Mucosa of descending colon (tissue), 3 donors: ENCODE measurements at regions not wholly inside any gene's neighbourhood (a gene's known extent, or its start where the extent isn't known, plus 50 kb on each side); places are given as distances from the start of the nearest gene placed in this dataset.

ENCODE experiments used
- ATAC-seq: fragments of 200-7000 bp; cut with Tn5 transposase; one replicate; pipeline ENCODE4 v1.9.1; 2020; ENCODE audit warnings: mild to moderate bottlenecking, moderate library complexity
- DNase-seq, 3 donors: peaks; one replicate each; pipeline ENCODE4 v3.0.0-alpha.2; 2020
- H3K36me3 ChIP-seq: fragments of 200-600 bp; one replicate; pipeline ENCODE4 v1.8.0; 2021; ENCODE audit warnings: low read depth, mild to moderate bottlenecking
- H3K4me1 ChIP-seq: fragments of 200-600 bp; one replicate; pipeline ENCODE4 v1.8.0; 2021; ENCODE audit warnings: low read depth, mild to moderate bottlenecking
- H3K4me3 ChIP-seq: fragments of 200-600 bp; one replicate; pipeline ENCODE4 v1.8.0; 2021; ENCODE audit warnings: mild to moderate bottlenecking
- H3K9me3 ChIP-seq: fragments of 200-600 bp; one replicate; pipeline ENCODE4 v1.8.0; 2021; ENCODE audit warnings: mild to moderate bottlenecking
- intact Hi-C, 2 donors: fragments of 100-400 bp; cut with DNase I in 1 of 2; cut with micrococcal nuclease in 1 of 2; formaldehyde crosslinking; loops; one replicate each; pipeline versions ENCODE4 v1.11.0 to v1.11.1; 2022; cut with DNase I, micrococcal nuclease
- TF ChIP-seq, protein P1 (sequence below): fragments of 200-600 bp; IDR thresholded peaks from one replicate; pipeline ENCODE4 v1.8.0; 2022; ENCODE audit warnings: antibody characterized with exemption, mild to moderate bottlenecking
- donor health status: DM: no; HTN: no; CAD: no; lungs with moderate emphysema.
- donor health status: DM: no; HTN: no; CAD: no.
- donor health status: DM: no; HTN: yes; CAD: no.

DNA sequence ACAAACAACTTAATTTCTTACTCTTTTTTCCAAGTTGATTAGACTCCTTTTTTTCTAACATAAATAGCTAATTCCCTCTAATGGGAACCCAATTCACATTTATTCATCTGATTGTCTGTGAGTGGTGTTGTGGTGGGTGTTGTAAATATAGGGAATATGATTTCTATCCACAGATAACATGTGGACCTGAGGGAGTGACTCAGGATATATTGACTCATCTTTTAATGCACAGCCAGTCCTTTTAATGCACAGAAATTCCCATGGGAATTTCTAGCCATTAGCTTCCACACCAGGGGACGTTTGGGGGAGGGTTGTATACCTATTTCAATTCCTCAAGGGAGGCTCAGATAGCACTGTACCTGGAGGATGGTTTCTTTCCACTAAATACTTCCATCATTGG lies 1339.6 kb upstream of the LRRTM1 start:
- Histone ChIP-seq H3K9me3 (peaks cover 10% of the 10 kb centered on the region), H3K4me3 (no peak overlapping the region), H3K36me3 (no peaks in the 10 kb centered on the region), H3K4me1 (no peaks in the 10 kb centered on the region)
- no peak for DNase-seq
- no peak for ATAC-seq
- intact Hi-C loops = no loop called here
- TF ChIP-seq, protein P1, sequence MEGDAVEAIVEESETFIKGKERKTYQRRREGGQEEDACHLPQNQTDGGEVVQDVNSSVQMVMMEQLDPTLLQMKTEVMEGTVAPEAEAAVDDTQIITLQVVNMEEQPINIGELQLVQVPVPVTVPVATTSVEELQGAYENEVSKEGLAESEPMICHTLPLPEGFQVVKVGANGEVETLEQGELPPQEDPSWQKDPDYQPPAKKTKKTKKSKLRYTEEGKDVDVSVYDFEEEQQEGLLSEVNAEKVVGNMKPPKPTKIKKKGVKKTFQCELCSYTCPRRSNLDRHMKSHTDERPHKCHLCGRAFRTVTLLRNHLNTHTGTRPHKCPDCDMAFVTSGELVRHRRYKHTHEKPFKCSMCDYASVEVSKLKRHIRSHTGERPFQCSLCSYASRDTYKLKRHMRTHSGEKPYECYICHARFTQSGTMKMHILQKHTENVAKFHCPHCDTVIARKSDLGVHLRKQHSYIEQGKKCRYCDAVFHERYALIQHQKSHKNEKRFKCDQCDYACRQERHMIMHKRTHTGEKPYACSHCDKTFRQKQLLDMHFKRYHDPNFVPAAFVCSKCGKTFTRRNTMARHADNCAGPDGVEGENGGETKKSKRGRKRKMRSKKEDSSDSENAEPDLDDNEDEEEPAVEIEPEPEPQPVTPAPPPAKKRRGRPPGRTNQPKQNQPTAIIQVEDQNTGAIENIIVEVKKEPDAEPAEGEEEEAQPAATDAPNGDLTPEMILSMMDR = no peak

DNA sequence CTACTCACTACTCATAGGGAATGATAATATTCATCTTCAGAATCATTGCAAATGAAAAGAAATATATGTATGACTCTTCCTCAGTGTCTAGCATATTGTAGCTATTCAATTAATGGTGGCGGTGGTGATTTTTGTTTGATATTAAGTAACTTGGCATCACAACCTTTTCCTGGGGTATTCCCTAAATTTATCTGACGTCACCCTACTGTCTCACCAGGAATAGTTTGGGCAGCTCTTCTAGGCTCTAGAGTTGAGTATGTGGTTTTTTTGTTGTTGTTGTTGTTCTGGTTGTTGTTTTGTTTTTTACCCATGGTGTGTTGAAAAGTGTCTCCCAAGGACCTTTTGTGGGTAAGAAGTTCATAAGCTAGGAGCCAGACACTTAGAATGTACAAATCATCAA lies 1320.3 kb upstream of the LRRTM1 start:
- H3K4me1 ChIP-seq = no peaks in the 10 kb centered on the region
- intact Hi-C loops = no loop called here
- TF ChIP-seq, protein P1 = no peak
- no peaks in the 10 kb centered on the region for H3K9me3 ChIP-seq
- no peaks in the 10 kb centered on the region for H3K36me3 ChIP-seq
- no peak for ATAC-seq
- no peak for DNase-seq
- no peak overlapping the region for H3K4me3 ChIP-seq

DNA sequence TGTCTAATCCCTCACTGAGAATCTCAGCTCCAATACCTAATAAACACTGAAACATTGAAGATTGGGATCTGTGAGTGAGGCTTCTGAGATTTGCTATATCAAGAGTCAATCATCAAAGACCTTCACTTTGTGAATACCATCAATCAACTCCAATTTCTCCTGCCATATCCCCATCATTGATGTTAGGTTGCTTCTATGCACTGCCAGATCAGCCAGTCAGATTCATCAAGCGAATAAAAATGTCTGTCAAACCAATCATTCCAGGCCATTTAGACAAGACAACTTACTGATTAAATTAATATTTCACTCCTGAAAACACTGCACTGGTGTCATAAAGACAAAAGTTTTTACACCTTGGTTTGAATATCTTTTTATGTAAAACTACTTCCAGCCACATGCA lies 1295.5 kb upstream of the LRRTM1 start:
- no peak for ATAC-seq
- no peaks in the 10 kb centered on the region for H3K36me3 ChIP-seq
- H3K4me1 ChIP-seq = no peaks in the 10 kb centered on the region
- no peak overlapping the region for H3K4me3 ChIP-seq
- DNase-seq = no peak
- TF ChIP-seq, protein P1 = no peak
- intact Hi-C loops = no loop called here
- no peaks in the 10 kb centered on the region for H3K9me3 ChIP-seq

DNA sequence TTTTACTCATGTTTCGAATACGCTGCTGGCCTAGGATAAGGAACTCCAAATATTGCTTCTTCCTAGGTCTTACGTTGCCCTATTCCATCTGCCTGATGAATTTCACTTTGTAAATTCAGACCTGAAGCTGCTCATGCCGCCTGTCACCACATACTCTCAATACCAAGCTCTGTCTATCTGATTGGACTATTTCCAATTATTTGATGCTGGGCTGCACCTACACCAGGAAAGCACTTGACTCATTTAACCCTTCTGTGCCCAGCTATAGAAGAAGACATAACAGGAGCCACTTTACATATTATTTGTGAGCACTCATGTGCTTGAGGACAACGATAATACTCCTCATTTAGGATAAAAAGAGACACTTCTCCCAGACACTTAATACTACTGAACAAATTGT lies 1293.9 kb upstream of the LRRTM1 start:
- TF ChIP-seq, protein P1 = no peak
- Histone ChIP-seq H3K9me3 (no peaks in the 10 kb centered on the region), H3K4me1 (no peaks in the 10 kb centered on the region), H3K36me3 (no peaks in the 10 kb centered on the region), H3K4me3 (no peak overlapping the region)
- ATAC-seq = no peak
- DNase-seq = no peak
- intact Hi-C loops = no loop called here

DNA sequence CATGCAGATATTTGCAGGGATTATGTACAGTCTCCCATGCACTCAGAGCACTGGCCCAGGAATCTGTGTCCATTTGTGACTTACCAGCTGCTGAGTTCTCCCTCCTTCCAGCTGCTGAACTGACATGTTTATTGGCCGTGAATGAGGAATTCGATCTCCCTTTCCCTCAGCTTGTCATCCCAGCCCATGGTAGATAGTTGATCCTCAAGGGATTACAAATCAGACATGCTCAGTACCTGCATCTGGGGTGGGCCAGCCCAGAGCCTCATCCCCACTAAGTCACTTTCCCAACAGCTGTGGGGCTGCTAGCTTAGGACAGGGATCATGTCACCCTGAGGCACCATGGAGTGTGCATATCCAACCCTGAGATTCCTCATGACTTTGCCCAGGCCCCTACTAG lies 1284.9 kb upstream of the LRRTM1 start:
- Histone ChIP-seq H3K36me3 (no peaks in the 10 kb centered on the region), H3K4me3 (no peak overlapping the region), H3K9me3 (no peaks in the 10 kb centered on the region), H3K4me1 (no peaks in the 10 kb centered on the region)
- ATAC-seq (no peak), DNase-seq (no peak)
- intact Hi-C loops = no loop called here
- TF ChIP-seq, protein P1 = no peak
